ENCODE measurements at regions not wholly inside any gene's neighbourhood (a gene's known extent, or its start where the extent isn't known, plus 50 kb on each side); places are given as distances from the start of the nearest gene placed in this dataset.

- TF ChIP-seq POLR2A (IDR thresholded peaks at IDR 0.05; ENCODE audit: low read length) (no peak), GATA1 (IDR thresholded peaks at IDR 0.05; ENCODE audit: low read depth, low read length) (no peak)
These were observed 355.9 kb downstream of the BUD13 start for GRCh38 chr11:116416852-116417251.

All from erythroblast (primary cell).